PC-3 (cell line): ENCODE measurements at regions not wholly inside any gene's neighbourhood (a gene's known extent, or its start where the extent isn't known, plus 50 kb on each side); places are given as distances from the start of the nearest gene placed in this dataset.

Experiments used
- ATAC-seq: fragments of 200-7000 bp; cut with Tn5 transposase; 2 replicates; pipeline ENCODE4 v1.9.1; 2020; ENCODE audit warnings: mild to moderate bottlenecking, moderate library complexity
- BruUV-seq: library from RNA; stranded (reverse); fragments of 400-500 nt; replicated peaks from 2 replicates; lab custom pipeline; 2021; lab: Mats Ljungman, UMichigan
- CTCF ChIA-PET: fragments of 300-600 bp; sonication (Branson Sonifier 250); formaldehyde crosslinking; loops from one replicate; lab custom pipeline; 2022; ENCODE audit warnings: antibody characterized with exemption; lab: Charles Lee
- POLR2A ChIA-PET: fragments of 300-600 bp; sonication (Branson Sonifier 250); formaldehyde crosslinking; loops from one replicate; lab custom pipeline; 2022; ENCODE audit warnings: antibody characterized with exemption; ENCODE audit not compliant: unreplicated experiment; lab: Charles Lee
- DNase-seq: peaks from one replicate; pipeline ENCODE4 v3.0.0-alpha.2; 2015
- H2AFZ ChIP-seq: fragments of 300-600 bp; sonication (generic); 2 replicates; pipeline ENCODE4 v1.6.0; 2016; ENCODE audit warnings: antibody characterized with exemption, low read length
- H3F3A ChIP-seq: fragments of 300-600 bp; sonication (generic); one replicate; pipeline ENCODE4 v1.6.0; 2017; ENCODE audit warnings: antibody characterized with exemption, low read length, control low read depth, mild to moderate bottlenecking; ENCODE audit not compliant: unreplicated experiment
- H3K27ac ChIP-seq: fragments of 300-600 bp; sonication (generic); 2 replicates; pipeline ENCODE4 v1.5.1; 2016; ENCODE audit warnings: mild to moderate bottlenecking, low read length
- H3K27me3 ChIP-seq: fragments of 300-600 bp; sonication (generic); 2 replicates; pipeline ENCODE4 v1.6.1; 2016; ENCODE audit warnings: low read length, mixed read lengths
- H3K36me3 ChIP-seq: fragments of 300-600 bp; sonication (generic); 2 replicates; pipeline ENCODE4 v1.6.1; 2016; ENCODE audit warnings: low read depth, mixed run types, low read length, mixed read lengths
- H3K4me1 ChIP-seq: fragments of 300-600 bp; sonication (generic); 2 replicates; pipeline ENCODE4 v1.5.1; 2016; ENCODE audit warnings: low read length; ENCODE audit not compliant: insufficient read depth
- H3K4me2 ChIP-seq: fragments of 300-600 bp; sonication (generic); 2 replicates; pipeline ENCODE4 v1.6.0; 2016; ENCODE audit warnings: low read length
- H3K4me3 ChIP-seq: fragments of 300-600 bp; sonication (generic); 2 replicates; pipeline ENCODE4 v1.5.1; 2016; ENCODE audit warnings: mild to moderate bottlenecking, low read length, mixed read lengths
- H3K79me2 ChIP-seq: fragments of 300-600 bp; sonication (generic); 2 replicates; pipeline ENCODE4 v1.6.1; 2017; ENCODE audit warnings: low read length, mixed read lengths
- H3K9ac ChIP-seq: fragments of 300-600 bp; sonication (generic); 2 replicates; pipeline ENCODE4 v1.6.0; 2016; ENCODE audit warnings: mild to moderate bottlenecking, low read length
- H3K9me2 ChIP-seq: fragments of 300-600 bp; sonication (generic); replicated peaks from 2 replicates; pipeline ENCODE4 v1.6.1; 2016; ENCODE audit warnings: mixed run types, low read length, mixed read lengths
- H3K9me3 ChIP-seq: fragments of 300-600 bp; sonication (generic); 2 replicates; pipeline ENCODE4 v1.6.1; 2016; ENCODE audit warnings: low read length, mixed read lengths
- H4K20me1 ChIP-seq: fragments of 300-600 bp; sonication (generic); 2 replicates; pipeline ENCODE4 v1.6.1; 2016; ENCODE audit warnings: low read length, mixed read lengths
- CTCF ChIP-seq: fragments of 300-600 bp; sonication (generic); conservative IDR thresholded peaks from 2 replicates; pipeline ENCODE4 v1.5.1; 2017; ENCODE audit warnings: antibody characterized with exemption, low read depth, mild to moderate bottlenecking, low read length
- EZH2 ChIP-seq: fragments of 300-600 bp; sonication (generic); IDR thresholded peaks from one replicate; pipeline ENCODE4 v1.6.1; 2017; ENCODE audit warnings: antibody characterized with exemption, mild to moderate bottlenecking, low read length; ENCODE audit not compliant: unreplicated experiment
- EZH2phosphoT487 ChIP-seq: fragments of 300-600 bp; sonication (generic); IDR thresholded peaks from 2 replicates; pipeline ENCODE4 v1.6.1; 2018; ENCODE audit warnings: mild to moderate bottlenecking, antibody characterized with exemption, low read length, borderline replicate concordance
- intact Hi-C: fragments of 100-400 bp; cut with micrococcal nuclease; formaldehyde crosslinking; loops from 2 replicates; pipeline ENCODE4 v1.9.0; 2023

- intact Hi-C loops: no loop called here
- H3K9me3 ChIP-seq: no peaks in the 10 kb centered on the region
- TF ChIP-seq CTCF (no peak), EZH2phosphoT487 (no peak), EZH2 (no peak)
- H3K4me2 ChIP-seq: no peak overlapping the region
- ChIA-PET CTCF (no interaction called here), POLR2A (no interaction called here)
- H4K20me1 ChIP-seq: no peaks in the 10 kb centered on the region
- no peak overlapping the region for H2AFZ ChIP-seq
- H3K27me3 ChIP-seq: no peaks in the 10 kb centered on the region
- ATAC-seq (no peak), DNase-seq (no peak)
- no peak overlapping the region for H3K9ac ChIP-seq
- H3K9me2 ChIP-seq: no peaks in the 10 kb centered on the region
- no peaks in the 10 kb centered on the region; the same call in 1 of the 2 replicates for H3K4me1 ChIP-seq
- no peaks in the 10 kb centered on the region for H3K79me2 ChIP-seq
- BruUV-seq: no TSS peak
- H3F3A ChIP-seq: no peaks in the 10 kb centered on the region
- no peak overlapping the region for H3K27ac ChIP-seq
- H3K36me3 ChIP-seq: no peaks in the 10 kb centered on the region
- no peak overlapping the region for H3K4me3 ChIP-seq
Observed at GRCh38 chr14:95466506-95466905, 49.9 kb downstream of the SYNE3 start.

DNA sequence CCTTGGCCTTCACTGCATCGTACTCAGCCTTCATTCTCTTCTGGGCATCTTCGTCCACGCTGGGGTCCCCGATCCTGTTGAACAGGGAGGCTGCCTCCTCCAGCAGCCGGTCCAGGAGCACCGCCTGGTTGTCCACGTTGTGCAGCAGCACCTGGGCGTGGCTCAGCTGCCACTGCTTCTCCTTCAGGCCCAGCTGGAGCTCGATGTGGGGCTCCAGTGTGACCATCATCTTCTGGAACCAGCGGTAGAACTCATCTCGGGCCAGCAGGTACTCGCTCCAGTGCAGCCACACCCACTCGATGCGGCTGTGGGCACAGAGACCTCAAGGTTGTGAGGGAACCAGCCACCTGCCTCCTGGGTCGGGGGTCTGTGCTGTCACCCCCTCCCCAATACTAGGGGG lies 50.5 kb downstream of the SYNE3 start:
- CTCF ChIA-PET: no interaction called here
- Histone ChIP-seq H3K27me3 (no peaks in the 10 kb centered on the region), H3K9me2 (no peaks in the 10 kb centered on the region), H3K4me2 (no peak overlapping the region), H3K36me3 (no peaks in the 10 kb centered on the region), H3K27ac (no peak overlapping the region), H3K9me3 (no peaks in the 10 kb centered on the region), H2AFZ (no peak overlapping the region), H3K79me2 (no peaks in the 10 kb centered on the region), H3K4me3 (no peak overlapping the region), H3F3A (no peaks in the 10 kb centered on the region), H3K9ac (no peak overlapping the region), H4K20me1 (no peaks in the 10 kb centered on the region), H3K4me1 (no peaks in the 10 kb centered on the region; the same call in 1 of the 2 replicates)
- intact Hi-C loops: no loop called here
- BruUV-seq: no TSS peak
- POLR2A ChIA-PET: no interaction called here
- DNase-seq (no peak), ATAC-seq (no peak)
- TF ChIP-seq CTCF (no peak), EZH2phosphoT487 (no peak), EZH2 (no peak)

GRCh38 chr14:95465358-95465757 lies 51.1 kb downstream of the SYNE3 start:
- no peak for DNase-seq
- Histone ChIP-seq H3F3A (no peaks in the 10 kb centered on the region), H4K20me1 (no peaks in the 10 kb centered on the region), H3K27me3 (no peaks in the 10 kb centered on the region), H3K27ac (no peak overlapping the region), H3K4me3 (no peak overlapping the region), H3K9me3 (no peaks in the 10 kb centered on the region), H3K36me3 (no peaks in the 10 kb centered on the region), H3K4me2 (no peak overlapping the region), H2AFZ (no peak overlapping the region), H3K79me2 (no peaks in the 10 kb centered on the region), H3K4me1 (no peaks in the 10 kb centered on the region; the same call in 1 of the 2 replicates), H3K9me2 (no peaks in the 10 kb centered on the region), H3K9ac (no peak overlapping the region)
- ChIA-PET CTCF (no interaction called here), POLR2A (no interaction called here)
- no peak for TF ChIP-seq EZH2
- TF ChIP-seq CTCF: no peak
- no peak for TF ChIP-seq EZH2phosphoT487
- no TSS peak for BruUV-seq
- intact Hi-C loops: no loop called here
- ATAC-seq: no peak
